GM12878 (cell line): ENCODE measurements at regions not wholly inside any gene's neighbourhood (a gene's known extent, or its start where the extent isn't known, plus 50 kb on each side); places are given as distances from the start of the nearest gene placed in this dataset.

Source experiments
- ATAC-seq: fragments of 200-7000 bp; cut with Tn5 transposase; 3 replicates; pipeline ENCODE4 v1.9.1; 2020; ENCODE audit warnings: mild to moderate bottlenecking, moderate library complexity
- BruUV-seq: library from RNA; stranded (reverse); fragments of 400-500 nt; replicated peaks from 2 replicates; lab custom pipeline; 2021; lab: Mats Ljungman, UMichigan
- CTCF ChIA-PET: fragments of 300-600 bp; sonication (Branson Sonifier 250); formaldehyde crosslinking; extraction: SDS; loops from one replicate; lab custom pipeline; 2021; ENCODE audit warnings: inconsistent platforms; lab: Yijun Ruan, JAX
- POLR2A ChIA-PET: fragments of 350-600 bp; formaldehyde crosslinking; extraction: SDS; loops from one replicate; lab custom pipeline; 2021; ENCODE audit warnings: inconsistent platforms; lab: Charles Lee
- RAD21 ChIA-PET: fragments of 300-600 bp; sonication (Branson Sonifier 250); formaldehyde crosslinking; loops from one replicate; lab custom pipeline; 2023; ENCODE audit warnings: antibody characterized with exemption; ENCODE audit not compliant: unreplicated experiment; lab: Charles Lee
- SMC1A ChIA-PET: fragments of 300-600 bp; sonication (Branson Sonifier 250); formaldehyde crosslinking; loops from one replicate; lab custom pipeline; 2023; ENCODE audit not compliant: unreplicated experiment, uncharacterized antibody; lab: Charles Lee
- DNase-seq: peaks from one replicate; pipeline ENCODE4 v3.0.0-alpha.2; 2011; ENCODE audit warnings: low read depth, low spot score
- FAIRE-seq: peaks from 3 replicates; lab custom pipeline; 2011; peaks lifted over from hg19 to GRCh38; lab: Jason Lieb, UNC
- H2AFZ ChIP-seq: 2 replicates; pipeline ENCODE4 v1.6.0; 2011; ENCODE audit warnings: low read depth, low read length, control low read depth; ENCODE audit not compliant: control insufficient read depth
- H3K27ac ChIP-seq: 2 replicates; pipeline ENCODE4 v1.5.1; 2011; ENCODE audit warnings: control low read depth; ENCODE audit not compliant: control insufficient read depth, insufficient read depth
- H3K27me3 ChIP-seq, 2 experiments: replicated peaks in 1 of 2; 2 replicates each; pipeline versions ENCODE4 v1.6.0 to v1.6.1; 2011; ENCODE audit warnings: low read length in 1 of 2; ENCODE audit not compliant: control insufficient read depth in 2 of 2, insufficient read depth in 2 of 2
- H3K36me3 ChIP-seq, 2 experiments: 2 replicates each; pipeline ENCODE4 v1.5.1; 2011; ENCODE audit warnings: low read length in 1 of 2; ENCODE audit not compliant: control insufficient read depth in 2 of 2, insufficient read depth in 2 of 2
- H3K4me1 ChIP-seq: 2 replicates; pipeline ENCODE4 v1.6.1; 2011; ENCODE audit warnings: mild to moderate bottlenecking, low read length, moderate library complexity, mixed read lengths; ENCODE audit not compliant: control insufficient read depth, insufficient read depth
- H3K4me2 ChIP-seq: 2 replicates; pipeline ENCODE4 v1.6.0; 2011; ENCODE audit warnings: control low read depth; ENCODE audit not compliant: control insufficient read depth, insufficient read depth
- H3K4me3 ChIP-seq: fragments of 200-600 bp; sonication (generic); 2 replicates; pipeline ENCODE4 v1.5.1; 2016
- H3K79me2 ChIP-seq: 2 replicates; pipeline ENCODE4 v1.6.0; 2011; ENCODE audit warnings: low read length; ENCODE audit not compliant: control insufficient read depth, insufficient read depth
- H3K9ac ChIP-seq: 2 replicates; pipeline ENCODE4 v1.8.0; 2011; ENCODE audit warnings: low read length, control low read depth, mixed read lengths; ENCODE audit not compliant: control insufficient read depth, insufficient read depth
- H3K9me3 ChIP-seq: replicated peaks from 3 replicates; pipeline ENCODE4 v1.5.1; 2011; ENCODE audit warnings: mild to moderate bottlenecking, low read length; ENCODE audit not compliant: control insufficient read depth, insufficient read depth
- H4K20me1 ChIP-seq: 2 replicates; pipeline ENCODE4 v1.6.0; 2011; ENCODE audit not compliant: control insufficient read depth, insufficient read depth
- BCL11A ChIP-seq: IDR thresholded peaks from 2 replicates; pipeline ENCODE4 v1.6.1; 2011; ENCODE audit warnings: low read depth, low read length
- CBFB ChIP-seq: IDR thresholded peaks from 2 replicates; pipeline ENCODE4 v1.6.1; 2016; ENCODE audit warnings: antibody characterized with exemption, low read depth
- EED ChIP-seq: sonication (generic); IDR thresholded peaks from 2 replicates; pipeline ENCODE4 v1.6.1; 2016; ENCODE audit warnings: antibody characterized with exemption, low read depth
- FOXK2 ChIP-seq: fragments of 450-650 bp; IDR thresholded peaks from 2 replicates; pipeline ENCODE4 v1.6.1; 2017; ENCODE audit warnings: mild to moderate bottlenecking, moderate library complexity
- HDAC6 ChIP-seq: fragments of 200-600 bp; sonication (generic); IDR thresholded peaks from one replicate; pipeline ENCODE4 v1.8.0; 2017; ENCODE audit warnings: antibody characterized with exemption; ENCODE audit not compliant: unreplicated experiment
- JUND ChIP-seq: IDR thresholded peaks from 2 replicates; pipeline ENCODE4 v1.6.1; 2012; ENCODE audit warnings: low read depth, mild to moderate bottlenecking, low read length, improper control_type of control experiment, moderate library complexity
- KDM1A ChIP-seq: fragments of 200-600 bp; sonication (generic); IDR thresholded peaks from 2 replicates; pipeline ENCODE4 v1.6.1; 2016; ENCODE audit warnings: borderline replicate concordance
- MTA2 ChIP-seq: fragments of 450-650 bp; IDR thresholded peaks from 2 replicates; pipeline ENCODE4 v1.6.1; 2016; ENCODE audit warnings: low read depth, mild to moderate bottlenecking, moderate library complexity
- MTA3 ChIP-seq: IDR thresholded peaks from 2 replicates; pipeline ENCODE4 v1.6.1; 2012; ENCODE audit warnings: low read length, inconsistent platforms, borderline replicate concordance
- MXI1 ChIP-seq: fragments of 150-350 bp; IDR thresholded peaks from 2 replicates; pipeline ENCODE4 v1.6.1; 2011; ENCODE audit warnings: low read depth, mild to moderate bottlenecking, inconsistent platforms, low read length, improper control_type of control experiment
- NFXL1 ChIP-seq: fragments of 450-650 bp; IDR thresholded peaks from 2 replicates; pipeline ENCODE4 v1.6.1; 2017; ENCODE audit warnings: antibody characterized with exemption, mild to moderate bottlenecking, borderline replicate concordance
- PAX8 ChIP-seq: fragments of 450-650 bp; IDR thresholded peaks from 2 replicates; pipeline ENCODE4 v1.6.1; 2017; ENCODE audit warnings: mild to moderate bottlenecking, moderate library complexity
- SMAD1 ChIP-seq: fragments of 450-650 bp; IDR thresholded peaks from 2 replicates; pipeline ENCODE4 v1.6.1; 2018; ENCODE audit warnings: mild to moderate bottlenecking, low read depth; ENCODE audit not compliant: partially characterized antibody
- SMC3 ChIP-seq: IDR thresholded peaks from 2 replicates; pipeline ENCODE4 v1.6.1; 2011; ENCODE audit warnings: low read length, improper control_type of control experiment, borderline replicate concordance
- ZNF384 ChIP-seq: IDR thresholded peaks from 2 replicates; pipeline ENCODE4 v1.6.1; 2012; ENCODE audit warnings: low read depth, mild to moderate bottlenecking, low read length, improper control_type of control experiment, borderline replicate concordance
- ZNF622 ChIP-seq: fragments of 450-650 bp; IDR thresholded peaks from 2 replicates; pipeline ENCODE4 v1.6.1; 2017; ENCODE audit warnings: mild to moderate bottlenecking, inconsistent platforms
- WGBS: methylation state at CpG from one replicate; pipeline ENCODE4 v1.1.6; 2016; ENCODE audit warnings: low lambda C conversion rate; ENCODE audit not compliant: insufficient replicate concordance, insufficient coverage; ENCODE audit errors: missing lambda C conversion rate; 5-methylcytosine and 5-hydroxymethylcytosine counted together
- in situ Hi-C: fragments of 300-500 bp; cut with MboI; formaldehyde crosslinking; loops from 9 replicates; pipeline ENCODE4 v1.14.3; 2018; ENCODE audit warnings: mixed read lengths
- intact Hi-C: fragments of 100-400 bp; cut with micrococcal nuclease; formaldehyde crosslinking; loops from one replicate; pipeline ENCODE4 v1.14.2; 2022; ENCODE audit not compliant: unreplicated experiment
- TF ChIP-seq, protein P1 (sequence below): fragments of 450-650 bp; IDR thresholded peaks from 2 replicates; pipeline ENCODE4 v1.6.1; 2017; ENCODE audit warnings: borderline replicate concordance
- TF ChIP-seq, protein P2 (sequence below): fragments of 450-650 bp; IDR thresholded peaks from 2 replicates; pipeline ENCODE4 v1.6.1; 2017; ENCODE audit warnings: antibody characterized with exemption, mild to moderate bottlenecking, moderate library complexity
- TF ChIP-seq, protein P3 (sequence below): IDR thresholded peaks from 2 replicates; pipeline ENCODE4 v1.6.1; 2012; ENCODE audit warnings: mild to moderate bottlenecking, low read depth, low read length

DNA sequence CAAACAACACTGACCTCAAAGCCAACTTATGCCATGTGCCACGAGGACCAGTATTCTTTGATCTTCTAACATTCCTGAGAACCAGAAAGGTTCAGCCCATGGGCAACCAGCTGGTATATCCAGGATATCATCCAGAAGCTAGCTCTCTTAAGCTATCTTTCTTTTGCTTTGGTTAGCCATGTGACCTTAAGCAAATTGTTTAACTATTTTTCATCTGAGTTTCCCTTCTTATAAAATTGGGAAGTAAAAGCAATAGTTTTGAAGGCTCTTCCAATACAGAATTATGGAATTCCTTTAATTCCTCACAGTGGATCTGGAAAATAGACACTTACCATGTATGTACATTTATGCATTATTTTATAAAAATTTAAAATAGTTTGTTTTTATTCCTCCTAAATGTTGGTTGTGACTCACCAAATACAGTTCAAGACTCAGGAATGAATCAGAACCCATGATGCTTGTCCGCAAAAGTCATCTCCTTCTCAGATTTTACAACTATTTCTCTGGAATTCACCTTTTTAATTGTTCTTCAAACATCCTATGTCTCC lies 435.7 kb downstream of the ZEB2 start:
- H3K9ac ChIP-seq: no peak overlapping the region
- in situ Hi-C loops (no loop called here), intact Hi-C loops (no loop called here)
- ChIA-PET RAD21 (no interaction called here), POLR2A (no interaction called here), CTCF (interaction anchor here (1.8 kb wide), 1 partner anchor 11 kb away, joined by 3 read pairs; no protein-coding TSS in a partner anchor), SMC1A (interaction anchor here (0.9 to 1.7 kb wide), 2 partner anchors 10 to 21 kb away, joined by 3 to 5 read pairs; no protein-coding TSS in a partner anchor)
- no peak for DNase-seq
- no peak overlapping the region for H2AFZ ChIP-seq
- H3K27me3 ChIP-seq: no peaks in the 10 kb centered on the region
- no peaks in the 10 kb centered on the region for H4K20me1 ChIP-seq
- no TSS peak for BruUV-seq
- 73% methylated on average over 2 of the region's 2 CpGs for WGBS
- no peak overlapping the region for H3K4me3 ChIP-seq
- TF ChIP-seq SMC3 (no peak), CBFB (no peak), NFXL1 (no peak), BCL11A (no peak), ZNF622 (no peak), EED (no peak), JUND (no peak), PAX8 (no peak), KDM1A (no peak), MTA3 (no peak), MXI1 (no peak), HDAC6 (no peak), FOXK2 (no peak), MTA2 (no peak), ZNF384 (no peak), SMAD1 (no peak)
- TF ChIP-seq, protein P1, sequence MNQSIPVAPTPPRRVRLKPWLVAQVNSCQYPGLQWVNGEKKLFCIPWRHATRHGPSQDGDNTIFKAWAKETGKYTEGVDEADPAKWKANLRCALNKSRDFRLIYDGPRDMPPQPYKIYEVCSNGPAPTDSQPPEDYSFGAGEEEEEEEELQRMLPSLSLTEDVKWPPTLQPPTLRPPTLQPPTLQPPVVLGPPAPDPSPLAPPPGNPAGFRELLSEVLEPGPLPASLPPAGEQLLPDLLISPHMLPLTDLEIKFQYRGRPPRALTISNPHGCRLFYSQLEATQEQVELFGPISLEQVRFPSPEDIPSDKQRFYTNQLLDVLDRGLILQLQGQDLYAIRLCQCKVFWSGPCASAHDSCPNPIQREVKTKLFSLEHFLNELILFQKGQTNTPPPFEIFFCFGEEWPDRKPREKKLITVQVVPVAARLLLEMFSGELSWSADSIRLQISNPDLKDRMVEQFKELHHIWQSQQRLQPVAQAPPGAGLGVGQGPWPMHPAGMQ: no peak
- TF ChIP-seq, protein P2, sequence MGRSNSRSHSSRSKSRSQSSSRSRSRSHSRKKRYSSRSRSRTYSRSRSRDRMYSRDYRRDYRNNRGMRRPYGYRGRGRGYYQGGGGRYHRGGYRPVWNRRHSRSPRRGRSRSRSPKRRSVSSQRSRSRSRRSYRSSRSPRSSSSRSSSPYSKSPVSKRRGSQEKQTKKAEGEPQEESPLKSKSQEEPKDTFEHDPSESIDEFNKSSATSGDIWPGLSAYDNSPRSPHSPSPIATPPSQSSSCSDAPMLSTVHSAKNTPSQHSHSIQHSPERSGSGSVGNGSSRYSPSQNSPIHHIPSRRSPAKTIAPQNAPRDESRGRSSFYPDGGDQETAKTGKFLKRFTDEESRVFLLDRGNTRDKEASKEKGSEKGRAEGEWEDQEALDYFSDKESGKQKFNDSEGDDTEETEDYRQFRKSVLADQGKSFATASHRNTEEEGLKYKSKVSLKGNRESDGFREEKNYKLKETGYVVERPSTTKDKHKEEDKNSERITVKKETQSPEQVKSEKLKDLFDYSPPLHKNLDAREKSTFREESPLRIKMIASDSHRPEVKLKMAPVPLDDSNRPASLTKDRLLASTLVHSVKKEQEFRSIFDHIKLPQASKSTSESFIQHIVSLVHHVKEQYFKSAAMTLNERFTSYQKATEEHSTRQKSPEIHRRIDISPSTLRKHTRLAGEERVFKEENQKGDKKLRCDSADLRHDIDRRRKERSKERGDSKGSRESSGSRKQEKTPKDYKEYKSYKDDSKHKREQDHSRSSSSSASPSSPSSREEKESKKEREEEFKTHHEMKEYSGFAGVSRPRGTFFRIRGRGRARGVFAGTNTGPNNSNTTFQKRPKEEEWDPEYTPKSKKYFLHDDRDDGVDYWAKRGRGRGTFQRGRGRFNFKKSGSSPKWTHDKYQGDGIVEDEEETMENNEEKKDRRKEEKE: no peak
- TF ChIP-seq, protein P3, sequence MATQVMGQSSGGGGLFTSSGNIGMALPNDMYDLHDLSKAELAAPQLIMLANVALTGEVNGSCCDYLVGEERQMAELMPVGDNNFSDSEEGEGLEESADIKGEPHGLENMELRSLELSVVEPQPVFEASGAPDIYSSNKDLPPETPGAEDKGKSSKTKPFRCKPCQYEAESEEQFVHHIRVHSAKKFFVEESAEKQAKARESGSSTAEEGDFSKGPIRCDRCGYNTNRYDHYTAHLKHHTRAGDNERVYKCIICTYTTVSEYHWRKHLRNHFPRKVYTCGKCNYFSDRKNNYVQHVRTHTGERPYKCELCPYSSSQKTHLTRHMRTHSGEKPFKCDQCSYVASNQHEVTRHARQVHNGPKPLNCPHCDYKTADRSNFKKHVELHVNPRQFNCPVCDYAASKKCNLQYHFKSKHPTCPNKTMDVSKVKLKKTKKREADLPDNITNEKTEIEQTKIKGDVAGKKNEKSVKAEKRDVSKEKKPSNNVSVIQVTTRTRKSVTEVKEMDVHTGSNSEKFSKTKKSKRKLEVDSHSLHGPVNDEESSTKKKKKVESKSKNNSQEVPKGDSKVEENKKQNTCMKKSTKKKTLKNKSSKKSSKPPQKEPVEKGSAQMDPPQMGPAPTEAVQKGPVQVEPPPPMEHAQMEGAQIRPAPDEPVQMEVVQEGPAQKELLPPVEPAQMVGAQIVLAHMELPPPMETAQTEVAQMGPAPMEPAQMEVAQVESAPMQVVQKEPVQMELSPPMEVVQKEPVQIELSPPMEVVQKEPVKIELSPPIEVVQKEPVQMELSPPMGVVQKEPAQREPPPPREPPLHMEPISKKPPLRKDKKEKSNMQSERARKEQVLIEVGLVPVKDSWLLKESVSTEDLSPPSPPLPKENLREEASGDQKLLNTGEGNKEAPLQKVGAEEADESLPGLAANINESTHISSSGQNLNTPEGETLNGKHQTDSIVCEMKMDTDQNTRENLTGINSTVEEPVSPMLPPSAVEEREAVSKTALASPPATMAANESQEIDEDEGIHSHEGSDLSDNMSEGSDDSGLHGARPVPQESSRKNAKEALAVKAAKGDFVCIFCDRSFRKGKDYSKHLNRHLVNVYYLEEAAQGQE: no peak
- H3K27ac ChIP-seq: no peak overlapping the region
- H3K9me3 ChIP-seq: no peaks in the 10 kb centered on the region
- ATAC-seq: no peak
- no peaks in the 10 kb centered on the region for H3K4me1 ChIP-seq
- H3K36me3 ChIP-seq: no peaks in the 10 kb centered on the region
- H3K79me2 ChIP-seq: no peaks in the 10 kb centered on the region
- FAIRE-seq: no peak
- no peak overlapping the region for H3K4me2 ChIP-seq
